ENCODE measurements at regions not wholly inside any gene's neighbourhood (a gene's known extent, or its start where the extent isn't known, plus 50 kb on each side); places are given as distances from the start of the nearest gene placed in this dataset.
A peak's percentile ranks its signal among the peaks of the same experiment; 100 is the strongest.

- TF ChIP-seq CTCF (IDR thresholded peaks at IDR 0.05) (no peak), POLR2A (IDR thresholded peaks at IDR 0.05) (no peak), EP300 (IDR thresholded peaks at IDR 0.05; ENCODE audit: low read depth) (no peak), POLR2AphosphoS5 (IDR thresholded peaks at IDR 0.05) (peak in 2 of 3 donors; percentile 48 to 55)
These were observed 102.1 kb upstream of the STMND1 start for GRCh38 chr6:16999491-17000436.
